GM18511 (cell line): ENCODE measurements at regions not wholly inside any gene's neighbourhood (a gene's known extent, or its start where the extent isn't known, plus 50 kb on each side); places are given as distances from the start of the nearest gene placed in this dataset.
"Not testable (repeated sequence)": the region's sequence is repeated elsewhere in the genome, so short reads cannot be mapped to it uniquely, and the experiment has no call there.

Experiments used
- ATAC-seq: cut with Tn5 transposase; IDR thresholded peaks from one replicate; pipeline ENCODE4 v1.9.1; 2021; ENCODE audit warnings: mild to moderate bottlenecking, moderate library complexity; ENCODE audit not compliant: unreplicated experiment

DNA sequence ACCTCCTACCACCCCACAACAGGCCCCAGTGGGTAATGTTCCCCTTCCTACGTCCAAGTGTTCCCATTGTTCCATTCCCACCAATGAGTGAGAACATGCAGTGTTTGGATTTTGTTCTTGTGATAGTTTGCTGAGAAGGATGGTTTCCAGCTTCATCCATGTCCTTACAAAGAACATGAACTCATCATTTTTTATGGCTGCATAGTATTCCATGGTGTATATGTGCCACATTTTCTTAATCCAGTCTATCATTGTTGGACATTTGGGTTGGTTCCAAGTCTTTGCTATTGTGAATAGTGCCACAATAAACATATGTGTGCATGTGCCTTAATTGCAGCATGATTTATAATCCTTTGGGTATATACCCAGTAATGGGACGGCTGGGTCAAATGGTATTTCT, 81.6 kb downstream of the P2RY10 start:
- not testable (repeated sequence) for ATAC-seq

DNA sequence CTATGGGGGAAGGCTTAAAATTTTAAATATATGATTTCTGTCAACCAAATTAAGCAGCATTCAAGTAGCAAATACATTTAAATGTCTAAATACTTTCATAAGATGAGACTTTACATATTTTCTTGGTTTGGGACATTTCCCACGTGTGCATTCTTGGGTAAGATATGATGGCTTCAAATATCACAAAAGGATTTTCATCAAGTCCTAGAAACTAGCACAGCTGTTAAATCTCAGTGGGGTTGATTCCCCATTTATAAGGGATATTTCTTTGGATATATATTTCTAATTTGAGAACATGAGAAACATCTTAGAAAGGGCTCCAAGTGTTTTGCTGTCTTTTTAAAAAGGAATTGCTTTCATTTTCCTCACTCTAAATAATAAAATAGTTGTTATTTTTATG, 90.2 kb downstream of the P2RY10 start:
- no peak for ATAC-seq

DNA sequence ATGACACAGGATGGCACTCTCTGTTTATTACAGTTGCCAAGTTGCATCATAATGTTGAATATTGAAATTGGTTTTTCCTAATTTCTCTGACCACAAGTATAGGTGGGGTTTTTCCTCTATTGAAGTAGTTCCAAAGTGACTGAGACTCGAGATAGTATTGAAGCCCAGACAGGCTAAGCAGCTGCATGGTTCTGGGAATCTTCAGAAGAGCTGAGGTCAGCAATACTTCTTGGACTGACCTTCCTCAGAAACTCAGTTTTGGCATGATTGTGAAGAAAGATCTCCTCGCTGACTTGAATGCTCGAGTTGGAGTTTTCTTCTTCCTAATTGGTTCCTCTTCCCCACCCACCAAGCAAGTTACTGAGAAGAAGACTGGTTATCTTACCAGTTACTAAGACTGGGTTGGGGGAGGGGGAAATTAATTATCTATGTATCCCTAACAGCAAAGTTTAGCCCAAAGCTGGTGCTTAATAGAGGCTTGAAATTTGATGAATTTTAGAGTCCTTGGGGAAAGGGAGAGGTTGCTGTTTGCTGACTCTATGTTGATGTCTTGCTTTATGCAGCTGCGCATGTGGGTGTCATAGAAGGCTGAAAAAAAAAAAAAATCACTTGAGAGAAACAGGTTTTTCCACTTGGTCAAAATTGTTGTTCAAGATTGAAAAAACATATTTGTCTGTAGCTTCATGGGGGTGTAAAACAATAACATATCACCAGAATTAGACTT, 91.1 kb downstream of the P2RY10 start:
- no peak for ATAC-seq

DNA sequence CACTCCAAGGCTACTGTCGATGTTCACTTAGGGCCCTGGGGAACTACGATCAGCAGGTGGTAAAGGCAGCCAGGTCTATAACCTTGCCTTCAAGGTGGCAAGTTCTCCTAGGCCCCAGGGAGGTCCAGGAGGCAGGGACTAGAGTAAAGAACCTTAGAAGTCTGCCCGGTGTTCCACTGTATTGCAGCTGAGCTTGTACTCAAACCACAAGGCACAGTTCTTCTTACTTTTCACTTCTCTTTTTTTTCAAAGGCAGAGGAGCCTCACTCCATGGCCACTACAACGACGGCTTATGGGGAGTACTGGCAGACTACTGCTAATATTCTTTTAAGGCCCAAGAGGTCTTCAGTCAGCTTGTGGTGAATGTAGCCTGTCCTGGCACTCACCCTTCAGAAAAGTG, 78.8 kb upstream of the GPR174 start:
- ATAC-seq, result peak; percentile 98

DNA sequence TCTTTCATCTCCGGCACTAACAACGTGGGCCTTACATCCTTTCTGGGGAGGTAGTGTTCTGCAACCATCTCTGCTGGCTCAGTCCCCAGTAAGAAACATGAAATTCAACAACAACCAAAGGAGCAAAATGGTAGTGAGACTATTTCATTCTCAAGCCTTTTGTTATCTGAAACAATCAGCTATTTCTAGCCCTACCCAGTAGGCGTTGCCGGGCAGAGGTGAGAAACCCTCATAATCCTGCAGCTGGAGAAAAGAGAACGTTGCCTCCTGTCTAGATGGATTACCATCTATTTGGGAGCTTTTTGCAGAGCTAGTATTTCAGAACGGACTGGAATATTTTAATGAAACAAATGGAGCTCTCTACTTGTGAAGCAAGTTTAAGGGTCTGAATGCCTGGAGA, 66.4 kb upstream of the GPR174 start:
- no peak for ATAC-seq

DNA sequence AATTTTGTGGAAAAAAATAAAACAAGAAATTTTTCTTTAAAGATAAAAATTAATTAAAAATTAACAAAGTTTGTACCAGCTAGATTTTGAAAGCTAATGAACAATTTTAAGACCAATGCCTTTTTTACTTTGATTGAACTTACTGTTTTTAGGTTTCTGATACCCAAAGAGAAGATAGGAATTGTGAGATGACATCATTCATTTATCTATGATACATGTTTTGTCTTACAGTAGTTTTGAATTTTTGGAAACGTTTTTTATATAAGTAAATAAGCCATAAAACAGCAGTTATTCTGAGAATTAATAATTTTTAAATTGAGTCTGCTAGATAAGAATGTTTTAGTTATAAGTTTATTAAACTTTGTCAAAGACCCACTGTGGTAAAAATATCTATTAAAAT, 65.0 kb upstream of the GPR174 start:
- no peak for ATAC-seq

DNA sequence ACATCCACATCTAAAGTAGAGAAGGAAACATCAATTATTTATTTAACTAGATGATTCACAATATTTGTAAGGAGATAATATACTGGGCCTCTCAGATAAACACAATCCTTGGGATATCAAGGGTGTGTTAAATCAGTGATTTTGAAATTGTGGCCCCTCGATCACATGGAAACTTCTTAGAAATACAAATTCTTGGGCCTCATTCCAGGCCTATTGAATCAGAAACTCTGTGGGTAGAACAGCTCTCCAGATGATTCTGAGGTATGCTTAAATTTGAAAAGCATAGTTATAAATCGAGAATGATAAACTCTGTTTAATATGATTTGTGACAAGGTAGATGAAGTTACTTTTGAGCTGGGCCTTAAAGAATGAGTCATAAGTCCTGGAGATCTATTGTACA, 64.3 kb upstream of the GPR174 start:
- no peak for ATAC-seq

DNA sequence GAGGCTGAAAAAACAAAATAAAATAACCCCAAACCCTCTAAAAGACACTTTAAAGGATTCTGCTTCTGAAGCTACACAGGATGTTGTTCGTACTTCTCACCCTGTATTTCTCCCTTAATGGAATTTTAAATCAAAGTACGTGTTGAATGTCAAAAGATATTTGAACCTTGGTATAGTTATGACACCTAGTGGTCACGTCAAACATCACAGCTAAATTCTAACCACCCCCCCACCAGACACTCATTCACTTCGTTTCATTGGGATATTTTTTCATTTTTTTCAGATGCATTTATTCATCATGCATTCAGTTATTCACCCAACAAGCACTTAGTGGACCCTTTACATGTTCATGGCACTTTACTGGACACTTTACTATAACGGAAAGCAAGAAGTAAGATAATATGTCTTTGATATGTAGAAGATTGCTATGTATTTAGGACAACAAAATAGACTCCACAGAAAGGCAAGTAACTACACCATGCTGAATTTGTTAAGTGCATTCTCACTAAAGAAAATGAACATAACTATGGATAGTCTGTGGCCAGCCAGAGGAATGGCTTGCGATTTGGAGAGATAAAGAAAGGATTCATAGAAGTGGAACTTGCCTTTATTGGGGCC, 62.5 kb upstream of the GPR174 start:
- peak; percentile 81 for ATAC-seq

DNA sequence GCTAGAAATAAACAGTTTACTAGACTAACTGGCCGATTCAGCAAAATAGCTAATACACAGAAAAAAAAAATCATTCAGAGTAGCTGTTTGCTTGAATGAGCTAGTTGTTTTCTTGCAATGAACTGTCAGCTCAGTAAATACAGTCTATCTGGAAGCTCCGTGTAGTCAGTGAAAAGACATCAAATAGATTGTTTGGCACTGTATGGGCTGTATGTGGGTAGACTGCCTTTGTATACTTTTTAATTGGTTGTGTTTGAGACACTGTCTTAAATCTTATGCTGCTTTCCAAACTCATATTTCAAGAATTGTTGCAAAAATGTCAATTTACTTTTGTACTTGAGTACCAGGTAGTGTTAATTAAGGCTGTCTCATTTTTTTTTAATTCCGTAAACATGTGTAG, 61.6 kb upstream of the GPR174 start:
- ATAC-seq, result no peak

DNA sequence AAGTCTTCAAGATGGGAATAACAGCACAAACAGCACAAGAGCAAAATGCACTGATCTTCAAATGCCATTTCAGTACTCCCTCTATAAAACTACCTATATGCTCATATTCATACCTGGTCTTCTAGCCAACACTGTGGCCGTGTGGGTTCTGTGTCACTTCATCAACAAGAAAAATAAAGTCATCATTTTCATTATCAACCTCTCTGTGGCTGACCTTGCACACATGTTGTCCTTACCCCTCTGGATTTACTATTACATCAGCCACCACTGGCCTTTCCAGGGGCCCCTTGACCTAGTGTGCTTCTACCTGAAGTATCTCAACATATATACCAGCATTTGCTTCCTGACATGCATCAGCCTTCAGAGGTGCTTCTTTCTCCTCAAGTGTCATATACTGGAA, 59.6 kb upstream of the GPR174 start:
- ATAC-seq, result no peak

DNA sequence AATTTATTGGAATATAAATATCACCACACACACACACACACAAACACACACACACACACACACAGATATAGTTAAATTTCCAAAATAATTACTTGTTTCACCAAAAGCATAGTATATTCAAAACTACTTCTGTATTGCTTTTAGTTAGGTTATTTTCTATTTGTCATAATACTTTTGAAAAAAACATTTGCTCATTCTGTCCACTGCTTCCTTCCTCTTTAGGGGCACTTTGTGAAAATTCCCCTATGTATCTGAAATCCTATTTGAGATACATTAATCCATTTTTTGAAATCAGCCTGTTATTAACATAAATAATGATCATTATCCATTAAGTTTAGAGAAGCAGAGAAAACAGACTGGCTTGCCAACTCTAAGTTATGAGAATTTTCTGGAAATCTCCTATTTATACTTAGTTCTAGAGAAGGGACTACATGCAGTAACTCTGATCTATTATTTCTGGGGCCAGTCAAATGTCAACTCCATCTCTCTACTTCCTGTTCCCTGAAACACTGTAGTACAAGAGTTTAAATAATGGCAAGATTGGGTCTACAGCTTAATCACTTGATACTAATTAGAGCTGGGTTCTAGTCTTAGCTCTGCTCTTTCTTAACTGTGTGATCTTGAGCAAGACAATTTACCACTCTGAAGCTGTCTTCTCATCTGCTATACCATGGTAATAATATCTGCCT, 54.4 kb upstream of the GPR174 start:
- ATAC-seq, result no peak

DNA sequence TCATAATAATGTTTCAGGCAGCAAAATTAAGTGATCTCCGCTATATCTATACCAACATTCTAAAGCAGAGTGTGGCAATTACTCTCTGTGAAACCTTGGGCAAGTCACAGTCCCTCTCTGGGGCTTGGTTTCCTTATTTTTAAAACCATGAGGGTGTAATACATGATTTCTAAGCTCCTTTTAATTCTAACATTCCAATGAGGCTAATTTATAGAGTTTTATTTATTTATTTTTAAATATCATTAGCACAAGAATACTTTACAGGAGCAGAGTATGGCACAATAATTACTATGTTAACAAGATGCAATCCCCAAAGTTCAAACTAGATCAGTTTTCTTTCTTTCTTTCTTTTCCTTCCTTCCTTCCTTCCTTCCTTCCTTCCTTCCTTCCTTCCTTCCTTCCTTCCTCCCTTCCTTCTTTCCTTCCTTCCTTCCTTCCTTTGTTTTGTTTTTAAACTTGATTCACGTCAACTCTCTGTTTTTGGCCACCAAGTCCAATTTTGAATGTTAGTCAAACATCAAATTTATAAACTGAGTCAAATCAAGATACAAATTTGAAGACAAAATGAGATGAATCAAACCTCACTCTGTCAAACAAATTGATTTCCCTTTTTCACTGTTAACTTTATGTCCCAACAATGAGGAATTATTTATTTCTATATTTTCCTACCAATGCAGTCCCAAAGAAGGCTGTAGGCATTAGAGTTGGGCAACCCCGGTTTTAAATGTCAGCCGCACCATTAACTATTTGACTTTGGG, 50.2 kb upstream of the GPR174 start:
- no peak for ATAC-seq
